Inflammatory macrophage treated with lipopolysaccharide for 1 hour (primary cell): ENCODE measurements at regions not wholly inside any gene's neighbourhood (a gene's known extent, or its start where the extent isn't known, plus 50 kb on each side); places are given as distances from the start of the nearest gene placed in this dataset.
"Not testable (repeated sequence)": the region's sequence is repeated elsewhere in the genome, so short reads cannot be mapped to it uniquely, and the experiment has no call there.

Experiments used
- DNase-seq, 2 donors: peaks; one replicate each; pipeline ENCODE4 v3.0.0-alpha.2; 2020 to 2022

DNA sequence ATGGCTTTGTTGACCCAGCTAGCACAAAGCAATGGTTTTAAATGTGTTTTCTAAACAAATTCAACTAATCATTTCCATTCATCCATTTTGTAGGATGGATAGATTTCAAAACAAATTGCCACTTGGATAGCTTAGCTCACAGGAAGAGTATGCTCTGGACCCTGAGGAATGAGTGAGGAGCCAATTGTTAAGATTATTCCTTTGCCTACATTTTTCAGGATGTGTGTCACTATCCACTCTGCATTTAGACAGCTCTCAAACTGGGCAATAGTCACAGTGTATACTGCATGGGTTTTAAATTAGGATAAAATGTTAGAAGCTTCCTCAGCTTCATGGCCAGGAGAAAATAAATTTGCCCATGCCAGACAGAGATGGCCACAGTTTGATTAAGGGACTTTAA is 605.6 kb upstream of the TEX47 start:
- DNase-seq = no peak

DNA sequence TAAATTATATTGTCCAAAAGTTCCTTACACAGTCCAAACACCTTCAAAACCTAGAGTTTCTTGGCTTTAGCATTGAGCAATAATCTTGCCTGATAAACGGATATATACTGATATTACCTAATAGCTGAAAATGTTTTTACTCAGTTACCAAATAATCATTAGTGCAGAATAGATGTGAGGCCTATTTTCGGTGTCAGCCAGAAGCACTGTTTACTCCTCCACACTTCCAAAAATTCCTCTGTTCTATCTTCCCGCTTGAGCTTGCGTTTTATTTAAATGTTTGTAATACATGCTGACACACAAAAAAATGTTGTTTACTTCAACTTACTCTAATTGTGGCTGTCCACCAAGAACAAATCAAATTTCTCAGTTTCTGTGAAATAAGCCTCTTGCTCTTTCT is 606.2 kb upstream of the TEX47 start:
- no peak for DNase-seq

DNA sequence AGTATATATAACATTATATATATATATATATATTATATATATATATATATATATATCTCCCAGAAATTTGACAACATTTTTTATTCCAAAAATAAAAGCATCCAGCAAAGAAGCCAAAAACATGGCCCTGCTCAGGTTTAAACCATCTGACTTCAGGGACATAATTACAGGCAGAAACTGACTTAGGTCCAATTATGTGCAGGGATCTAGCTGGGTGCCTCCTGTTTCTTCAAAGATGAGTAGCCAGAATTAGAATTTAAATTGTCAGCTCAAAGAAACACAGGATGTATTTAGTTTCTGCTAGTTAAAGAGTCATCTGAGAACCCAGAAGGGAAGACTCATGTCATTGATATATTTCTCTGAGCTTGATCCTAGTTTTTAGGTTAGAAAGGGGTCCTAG is 656.4 kb upstream of the TEX47 start:
- no peak for DNase-seq

DNA sequence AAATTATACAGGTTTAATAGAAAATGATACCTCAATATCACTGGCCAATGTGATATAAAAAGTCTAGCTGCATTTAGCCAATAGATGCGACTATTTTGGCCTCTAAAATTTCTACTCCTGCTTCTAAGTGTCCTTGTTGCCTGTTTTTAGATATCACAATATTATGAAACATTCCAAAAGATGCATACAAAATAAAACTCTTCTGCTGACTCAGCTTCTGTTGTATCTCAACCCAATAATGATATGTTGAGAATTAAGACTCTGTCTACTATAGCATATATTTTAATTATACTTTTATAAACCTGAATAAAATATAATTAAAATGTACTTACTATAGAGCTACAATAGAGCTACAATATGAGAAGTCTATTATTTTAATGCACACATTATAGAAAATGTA is 661.0 kb upstream of the TEX47 start:
- no peak for DNase-seq

DNA sequence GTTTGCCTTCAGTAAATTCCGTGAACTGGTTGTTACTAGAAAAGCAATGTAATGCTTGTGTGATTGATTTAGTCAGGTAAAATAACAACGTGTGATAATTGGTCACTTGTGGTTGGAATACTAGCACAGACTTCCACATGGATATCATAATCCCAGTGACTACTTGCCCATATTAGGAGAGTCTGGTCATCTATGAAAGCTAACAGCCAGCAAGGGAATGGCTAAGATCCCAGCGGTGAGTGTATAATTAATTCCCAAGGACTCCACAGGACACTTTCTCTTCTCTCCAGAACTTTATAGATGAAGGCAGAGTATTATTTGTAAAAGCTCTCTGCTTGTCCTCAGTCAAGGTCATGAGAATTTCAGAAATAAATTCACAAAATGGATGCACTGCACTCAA is 662.6 kb upstream of the TEX47 start:
- no peak for DNase-seq

DNA sequence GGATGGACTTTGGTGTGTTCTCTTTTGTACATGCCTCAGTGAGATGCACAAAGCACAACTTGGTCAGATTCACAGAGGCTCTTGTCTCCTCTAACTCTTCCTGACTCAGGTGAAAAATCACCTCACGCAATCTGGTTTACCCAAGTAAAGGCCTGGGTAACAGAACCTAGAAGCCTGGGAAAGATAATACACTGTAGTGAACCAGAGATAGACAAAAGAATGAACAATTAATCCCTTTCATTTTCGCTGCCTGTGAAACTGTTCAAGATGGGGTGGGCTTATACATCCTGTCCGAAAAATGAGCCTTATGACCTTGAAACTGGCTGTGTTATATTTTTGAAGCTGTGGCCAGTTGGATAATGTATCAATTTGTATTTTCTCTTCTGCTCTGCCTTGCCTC is 678.9 kb upstream of the TEX47 start:
- DNase-seq = no peak

DNA sequence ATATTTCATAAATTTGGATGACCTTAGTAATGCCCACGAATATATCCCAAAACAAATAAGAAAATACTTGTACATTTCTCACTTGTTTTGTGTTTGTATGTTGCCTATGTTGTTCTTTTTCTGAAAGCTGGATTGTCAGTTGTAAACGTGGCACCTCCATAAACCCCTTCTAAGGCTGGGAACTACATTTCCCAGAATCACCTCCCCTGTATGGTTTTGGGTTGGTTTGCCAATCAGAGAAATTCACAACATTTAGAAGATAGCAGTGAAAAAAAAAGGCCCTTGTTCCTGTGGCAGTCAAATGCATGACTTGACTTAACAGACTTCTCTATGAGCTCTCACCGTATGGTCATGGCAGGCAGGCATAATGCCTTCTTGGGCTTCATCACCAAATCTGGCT is 676.3 kb upstream of the STEAP1 start:
- DNase-seq = no peak

DNA sequence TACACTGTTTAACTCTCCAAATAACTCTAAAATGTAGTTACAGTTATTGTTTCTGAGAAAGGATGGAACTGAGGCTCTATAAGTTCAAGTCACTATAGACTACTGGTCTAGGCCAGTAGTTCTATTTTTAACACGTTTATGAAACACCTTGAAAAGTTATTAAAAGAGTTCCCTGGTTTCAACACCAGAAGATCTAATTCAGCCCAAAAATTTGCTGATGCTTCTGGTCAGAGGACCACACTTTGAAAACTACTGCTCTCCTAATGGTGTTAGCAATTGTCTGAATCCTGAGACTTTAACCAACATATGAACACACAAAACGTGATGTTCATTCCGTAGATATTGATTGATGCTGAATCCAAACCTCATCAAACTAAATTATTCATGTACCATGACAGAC is 658.6 kb upstream of the STEAP1 start:
- DNase-seq = no peak

DNA sequence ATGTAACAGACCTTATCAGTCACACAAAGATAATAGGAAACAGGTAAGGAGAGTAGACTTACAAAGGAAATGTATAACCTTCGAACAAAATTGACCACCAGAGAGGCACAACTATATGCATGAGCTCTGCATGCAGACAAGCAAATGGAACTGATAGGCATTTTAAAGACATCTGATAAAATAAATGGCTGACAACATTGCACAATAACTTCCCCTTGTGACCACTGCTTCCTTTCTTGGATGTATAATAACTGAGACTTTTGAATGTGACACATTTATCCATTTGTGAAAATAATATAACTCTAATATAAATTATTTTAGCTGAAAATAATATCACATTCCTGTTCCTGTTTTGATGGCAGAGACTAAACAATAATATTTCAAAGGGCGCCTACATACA is 654.2 kb upstream of the STEAP1 start:
- no peak for DNase-seq

DNA sequence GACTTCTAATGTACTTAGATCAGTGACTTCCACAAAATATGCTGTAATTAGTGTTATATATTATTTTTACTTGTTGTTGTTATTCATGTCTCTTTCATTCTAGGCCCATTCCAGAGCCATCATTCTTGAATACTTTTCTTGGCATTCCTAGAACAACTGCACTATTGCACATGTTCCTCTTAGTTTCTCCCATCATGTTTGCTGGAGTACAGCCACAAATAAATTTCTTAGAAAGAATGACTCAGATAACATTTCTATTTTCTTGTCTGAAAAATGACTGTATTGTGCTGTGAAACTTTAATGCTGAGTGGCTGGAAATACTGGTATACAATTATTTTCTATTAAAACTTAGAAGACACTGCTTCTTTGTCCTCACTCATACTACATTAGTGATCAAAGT is 651.0 kb upstream of the STEAP1 start:
- no peak for DNase-seq

DNA sequence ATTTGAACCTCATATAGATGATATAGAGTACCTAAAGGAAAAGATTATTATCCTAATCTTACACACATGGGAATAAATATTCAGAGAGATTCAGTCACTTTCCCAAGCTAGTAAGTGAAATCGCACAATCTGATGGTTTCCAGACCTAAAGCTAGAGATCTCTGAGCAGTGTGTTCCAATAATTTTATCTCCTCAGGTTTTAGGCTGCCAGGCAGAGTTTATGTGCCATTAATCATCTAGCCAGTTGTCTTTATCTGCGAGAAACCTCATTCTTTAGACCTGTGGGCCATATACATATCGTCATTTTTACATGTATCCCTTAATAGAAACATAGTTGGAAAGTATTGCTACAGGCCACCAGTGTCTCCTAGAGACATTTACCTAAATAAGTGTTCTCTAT is 647.2 kb upstream of the STEAP1 start:
- DNase-seq = no peak

DNA sequence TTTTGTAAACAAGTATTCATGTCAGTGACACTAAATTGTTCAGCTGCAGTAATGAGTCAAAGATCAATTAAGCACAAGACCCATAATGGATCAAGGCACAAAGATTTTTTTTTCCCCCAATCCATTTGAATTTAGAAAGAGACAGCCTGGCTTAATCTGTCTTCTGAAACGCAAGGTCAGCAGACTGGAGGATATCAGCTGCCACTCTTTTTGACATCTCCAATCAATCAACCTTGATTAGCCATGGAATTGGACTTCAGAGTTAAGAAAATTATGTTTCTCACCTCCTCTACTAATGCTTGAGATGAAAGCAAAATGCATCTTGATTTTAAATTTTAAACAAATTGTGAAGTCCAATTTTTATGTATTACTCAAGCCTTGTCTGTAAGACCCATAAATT is 642.4 kb upstream of the STEAP1 start:
- no peak for DNase-seq

DNA sequence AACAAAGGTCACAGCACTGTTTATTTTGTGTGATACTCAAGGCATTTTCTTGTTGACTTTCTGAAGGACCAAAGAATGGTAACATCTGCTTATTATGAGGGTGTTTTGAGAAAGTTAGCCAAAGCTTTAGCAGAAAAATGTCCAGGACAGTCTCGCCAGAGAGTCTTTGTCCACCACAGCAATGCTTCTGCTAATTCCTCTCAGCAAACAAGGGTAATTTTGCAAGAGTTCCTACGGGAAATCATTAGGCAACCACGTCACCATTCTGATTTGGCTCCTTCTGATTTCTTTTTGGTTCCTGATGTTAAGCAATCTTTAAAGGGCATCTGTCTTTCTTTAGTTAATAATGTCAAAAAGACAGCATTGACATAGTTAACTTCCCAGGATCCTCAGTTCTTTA is 639.3 kb upstream of the STEAP1 start:
- DNase-seq = peak in 1 of 2 donors; percentile 0

DNA sequence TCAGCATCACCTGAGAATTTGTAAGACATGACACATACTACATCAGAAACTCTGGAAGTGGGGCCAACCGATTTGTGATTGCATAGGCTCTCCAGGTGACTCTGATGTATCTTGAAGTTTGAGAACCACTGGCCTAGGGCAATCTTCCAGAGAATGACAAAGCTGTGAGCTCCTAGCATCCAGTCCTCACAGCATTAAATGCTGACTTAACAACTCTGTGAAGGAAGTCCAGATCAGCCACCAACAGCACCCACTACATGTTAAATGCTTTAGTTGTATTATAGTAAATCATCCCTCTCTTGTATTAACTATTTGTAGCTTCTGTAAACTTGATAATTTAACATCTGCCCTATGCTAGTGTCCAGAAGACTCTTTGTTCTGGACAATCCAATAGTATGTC is 636.5 kb upstream of the STEAP1 start:
- no peak for DNase-seq

DNA sequence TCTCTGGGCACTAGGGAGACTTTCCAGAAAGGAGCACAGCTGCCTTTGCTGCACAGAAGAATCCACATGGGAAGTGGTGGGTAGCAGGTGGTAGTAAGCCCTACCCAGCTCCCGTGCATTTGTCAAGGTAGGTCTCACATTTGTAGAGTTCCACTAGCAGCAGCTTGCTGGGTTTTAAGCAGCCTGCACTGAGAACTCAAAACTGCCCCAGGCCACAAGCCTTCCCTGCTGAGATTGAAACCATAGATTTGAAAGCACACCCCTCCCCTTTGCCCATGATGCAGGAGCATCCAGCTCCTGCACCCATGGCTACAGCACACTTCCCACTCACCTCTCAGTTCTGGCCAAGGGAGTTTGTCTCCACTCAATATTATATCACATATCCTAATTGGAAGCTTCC is 604.5 kb upstream of the STEAP1 start:
- DNase-seq = no peak

DNA sequence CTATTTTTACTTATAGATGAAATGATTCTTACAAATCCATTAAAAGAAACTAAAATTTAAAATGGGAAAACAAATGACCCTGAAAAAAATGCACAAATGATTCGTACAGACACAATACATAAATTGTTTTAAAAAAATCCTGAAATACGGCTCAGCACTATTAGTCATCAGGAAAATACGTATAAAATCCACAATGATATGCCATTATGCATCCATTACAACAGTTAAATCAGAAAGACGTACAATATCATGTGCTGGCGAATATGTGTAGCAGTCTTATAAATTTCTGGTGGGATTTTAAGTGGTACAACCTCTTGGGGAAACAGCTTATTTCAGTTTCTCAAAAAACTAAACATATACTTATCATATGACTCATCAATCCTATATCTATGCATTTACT is 600.1 kb upstream of the STEAP1 start:
- DNase-seq = no peak

DNA sequence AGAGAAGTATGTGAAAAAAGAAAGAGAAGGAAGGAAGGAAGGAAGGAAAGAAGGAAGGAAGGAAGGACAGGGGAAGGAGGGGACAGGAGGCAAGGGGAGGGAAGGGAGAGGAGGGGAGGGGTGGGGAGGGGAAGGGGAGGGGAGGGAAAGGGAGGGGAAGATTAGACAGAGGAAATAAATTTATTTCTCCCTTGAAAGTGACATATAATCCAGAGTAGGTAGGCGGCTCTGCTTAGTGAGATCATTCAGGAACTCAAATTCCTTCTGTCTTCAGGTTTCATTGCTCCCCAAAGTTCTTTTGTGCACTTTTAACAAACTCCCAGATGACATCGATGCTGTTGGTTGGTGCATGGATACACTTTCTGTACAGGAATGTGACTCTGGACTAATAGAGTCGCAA is 594.7 kb upstream of the STEAP1 start:
- DNase-seq = no peak

DNA sequence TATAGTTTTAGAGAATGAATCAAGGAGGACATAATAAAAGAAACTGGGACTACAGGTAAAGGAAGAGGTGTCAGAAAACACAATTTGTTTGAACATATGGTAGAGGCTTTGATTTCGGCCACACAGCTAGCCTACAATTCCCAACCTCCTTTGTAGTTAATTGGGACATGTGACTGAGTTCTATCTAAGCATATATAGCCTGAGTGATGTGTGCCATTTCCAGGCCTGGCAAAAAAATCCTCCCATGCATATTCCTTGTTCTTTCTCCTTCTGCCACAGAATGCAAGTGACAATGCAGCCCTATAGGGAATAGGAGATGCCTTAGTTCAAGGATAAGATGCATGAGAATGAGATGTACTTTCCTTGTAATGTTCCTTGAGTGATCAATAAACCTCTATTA is 590.7 kb upstream of the STEAP1 start:
- no peak for DNase-seq

DNA sequence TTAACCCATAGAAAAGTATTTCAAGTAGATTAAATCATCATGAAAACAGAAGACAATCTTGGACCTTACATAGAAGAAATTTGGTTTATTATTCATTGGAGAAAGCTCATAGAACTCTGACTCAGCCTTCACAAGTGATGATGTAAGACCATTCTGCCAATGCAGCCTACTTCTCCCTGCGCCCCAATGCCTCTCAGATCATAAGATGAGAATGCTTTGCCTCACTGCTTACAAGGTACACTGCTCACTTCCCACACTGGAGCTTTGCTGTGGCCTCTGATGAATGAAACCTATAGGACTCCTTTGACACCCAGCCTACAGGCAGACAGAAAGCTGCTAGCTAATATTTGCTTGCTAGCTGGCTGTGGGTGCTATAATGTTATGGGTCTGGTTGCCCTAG is 569.4 kb upstream of the STEAP1 start:
- DNase-seq = no peak

DNA sequence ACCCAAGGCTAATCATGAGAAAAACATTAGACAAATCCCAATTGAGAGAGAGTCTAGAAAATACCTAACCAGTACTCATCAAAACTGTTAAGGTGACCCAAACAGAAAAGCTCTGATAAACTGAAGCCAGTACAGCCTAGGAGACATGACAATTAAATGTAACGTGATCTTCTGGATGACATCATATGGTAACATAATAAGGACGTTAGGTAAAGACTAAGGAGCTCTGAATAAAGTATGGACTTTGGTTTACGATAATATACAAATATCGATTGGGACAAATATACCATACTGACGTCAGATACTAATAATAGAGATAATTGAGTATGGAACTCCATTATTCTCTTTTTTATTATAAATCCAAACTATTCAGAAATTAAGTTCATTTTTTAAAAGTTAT is 561.1 kb upstream of the STEAP1 start:
- DNase-seq = no peak

DNA sequence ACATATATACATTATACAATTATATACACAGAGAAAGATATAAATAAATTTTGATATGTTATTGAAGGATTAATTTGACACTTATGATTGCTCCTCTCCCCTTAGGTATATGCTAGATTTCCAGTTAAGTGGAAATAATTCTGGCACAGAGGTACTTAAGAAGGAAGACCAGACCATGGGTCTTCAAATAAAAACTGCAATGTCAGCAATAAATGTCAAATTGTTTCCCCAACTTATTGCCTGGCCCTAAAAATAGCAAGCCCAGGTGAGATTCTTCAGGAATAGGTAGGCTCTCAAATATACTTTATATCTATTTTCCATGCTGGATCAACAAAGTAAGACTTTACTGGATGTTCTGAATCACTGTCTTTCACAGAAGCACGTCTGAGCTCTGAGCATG is 551.3 kb upstream of the STEAP1 start:
- no peak for DNase-seq

DNA sequence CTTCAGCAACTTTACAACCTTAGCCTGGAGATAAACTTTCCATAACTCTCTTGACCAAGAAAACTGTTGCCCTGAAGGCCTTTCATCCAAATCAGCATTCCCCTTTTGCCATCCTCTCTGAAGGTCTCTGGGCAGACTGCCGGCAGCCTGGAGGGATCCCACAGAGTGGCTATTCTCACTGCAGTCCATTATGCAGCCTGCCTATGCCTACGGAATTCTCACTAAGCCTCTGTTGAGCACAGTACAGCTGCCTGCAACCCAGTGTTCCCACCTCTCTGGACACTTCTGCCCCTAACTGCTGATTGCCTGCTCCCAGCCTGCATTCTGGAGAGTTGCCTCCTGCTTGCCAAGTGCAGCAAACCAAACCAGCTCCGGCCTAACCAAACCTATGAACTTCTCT is 548.9 kb upstream of the STEAP1 start:
- DNase-seq = no peak

DNA sequence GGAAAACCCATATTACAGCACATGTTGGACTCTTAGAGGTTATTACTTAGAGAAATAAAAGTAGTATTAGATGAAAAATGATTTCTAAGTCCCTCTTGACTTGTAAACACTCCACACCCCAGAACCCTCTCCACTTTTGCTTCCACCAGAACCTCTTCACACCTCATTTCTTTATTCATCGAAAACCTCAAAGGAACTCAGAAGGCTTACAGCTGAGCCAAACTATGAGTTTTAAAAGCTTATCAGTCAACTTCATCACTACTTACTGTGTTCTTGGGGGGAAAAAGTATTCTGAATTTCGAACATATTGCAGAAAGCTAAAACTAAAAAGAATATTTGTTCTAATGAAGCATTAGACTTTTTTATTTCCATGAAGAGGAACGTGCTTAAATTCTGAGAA is 547.8 kb upstream of the STEAP1 start:
- no peak for DNase-seq

DNA sequence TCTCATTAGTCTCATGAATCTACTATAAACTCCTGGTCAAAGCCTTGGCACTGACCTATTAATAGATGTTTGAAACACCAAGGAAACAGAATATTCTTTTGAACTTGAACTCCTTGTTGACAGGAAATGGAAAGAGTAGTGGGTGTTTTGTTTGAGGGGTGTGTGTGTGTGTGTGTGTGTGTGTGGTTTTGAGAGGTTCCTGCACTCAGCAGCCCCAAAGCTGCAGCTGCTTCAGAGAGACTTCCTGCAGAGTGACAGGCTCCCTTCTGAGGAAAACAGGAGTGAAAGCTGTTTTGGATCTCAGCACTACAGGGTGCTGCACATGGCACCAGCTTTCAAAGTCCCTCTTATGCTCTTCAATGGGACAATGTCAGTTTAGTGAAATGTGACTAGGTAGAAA is 546.5 kb upstream of the STEAP1 start:
- no peak for DNase-seq

DNA sequence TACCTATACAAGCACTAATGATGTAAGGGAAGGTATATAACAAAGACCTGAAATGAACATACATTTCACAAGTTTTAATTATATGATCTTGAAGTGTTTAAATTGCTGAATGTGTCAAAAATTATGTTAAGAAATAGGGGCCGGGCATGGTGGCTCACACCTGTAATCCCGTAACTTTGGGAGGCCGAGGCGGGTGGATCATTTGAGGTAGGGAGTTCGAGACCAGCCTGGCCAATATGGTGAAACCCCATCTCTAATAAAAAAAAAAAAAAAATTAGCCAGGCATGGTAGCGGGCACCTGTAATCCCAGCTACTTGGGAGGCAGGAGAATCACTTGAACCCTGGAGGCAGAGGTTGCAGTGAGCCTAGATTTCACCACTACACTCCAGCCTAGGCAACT is 537.4 kb upstream of the STEAP1 start:
- DNase-seq = not testable (repeated sequence)

DNA sequence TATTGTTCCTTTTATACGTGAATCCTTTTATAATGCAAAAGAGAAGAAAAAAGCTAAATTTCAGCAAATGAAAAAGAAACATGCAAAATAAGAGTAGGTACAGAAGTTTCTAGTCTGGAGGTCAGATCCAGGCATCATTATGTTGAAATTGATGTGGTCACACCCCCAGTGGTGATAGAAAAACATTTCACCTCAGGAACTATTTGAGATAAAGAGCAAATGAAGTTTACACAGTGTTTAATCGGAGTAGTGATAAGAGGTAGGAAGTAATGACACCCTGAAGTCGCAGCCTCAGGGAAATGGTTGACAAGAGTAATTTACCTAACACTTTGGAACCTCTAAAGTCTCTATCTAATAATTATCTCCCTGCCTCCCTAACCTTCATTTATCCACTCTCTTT is 536.0 kb upstream of the STEAP1 start:
- DNase-seq = no peak
